ENCODE measurements at regions not wholly inside any gene's neighbourhood (a gene's known extent, or its start where the extent isn't known, plus 50 kb on each side); places are given as distances from the start of the nearest gene placed in this dataset.

DNA sequence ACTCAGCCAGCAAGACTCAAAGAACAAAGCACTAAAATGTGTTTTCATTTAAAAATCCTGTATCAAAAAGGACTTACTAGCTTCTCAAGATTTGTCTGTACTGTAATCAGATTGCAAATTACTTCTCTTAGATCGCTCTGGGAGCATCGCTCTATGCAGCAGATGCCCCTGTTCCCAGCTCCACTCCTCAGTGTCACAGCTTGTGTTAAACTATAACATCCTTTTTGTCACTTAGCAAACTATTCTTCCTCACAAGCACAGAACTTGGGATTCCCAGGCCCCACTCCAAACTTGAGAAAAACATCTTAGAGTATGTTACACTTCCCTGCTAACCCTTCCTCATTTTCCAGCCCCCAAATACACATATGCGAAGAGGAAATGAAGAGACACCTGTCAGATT, 85.1 kb upstream of the CHRM3 start:
- Histone ChIP-seq H3K27ac (no peak overlapping the region), H3K4me1 (no peaks in the 10 kb centered on the region), H3K27me3 (no peaks in the 10 kb centered on the region), H3K9me3 (no peaks in the 10 kb centered on the region), H3K4me3 (replicated peaks in 1 of 3) (no peak overlapping the region), H3K36me3 (no peaks in the 10 kb centered on the region)
- TF ChIP-seq, protein P1, sequence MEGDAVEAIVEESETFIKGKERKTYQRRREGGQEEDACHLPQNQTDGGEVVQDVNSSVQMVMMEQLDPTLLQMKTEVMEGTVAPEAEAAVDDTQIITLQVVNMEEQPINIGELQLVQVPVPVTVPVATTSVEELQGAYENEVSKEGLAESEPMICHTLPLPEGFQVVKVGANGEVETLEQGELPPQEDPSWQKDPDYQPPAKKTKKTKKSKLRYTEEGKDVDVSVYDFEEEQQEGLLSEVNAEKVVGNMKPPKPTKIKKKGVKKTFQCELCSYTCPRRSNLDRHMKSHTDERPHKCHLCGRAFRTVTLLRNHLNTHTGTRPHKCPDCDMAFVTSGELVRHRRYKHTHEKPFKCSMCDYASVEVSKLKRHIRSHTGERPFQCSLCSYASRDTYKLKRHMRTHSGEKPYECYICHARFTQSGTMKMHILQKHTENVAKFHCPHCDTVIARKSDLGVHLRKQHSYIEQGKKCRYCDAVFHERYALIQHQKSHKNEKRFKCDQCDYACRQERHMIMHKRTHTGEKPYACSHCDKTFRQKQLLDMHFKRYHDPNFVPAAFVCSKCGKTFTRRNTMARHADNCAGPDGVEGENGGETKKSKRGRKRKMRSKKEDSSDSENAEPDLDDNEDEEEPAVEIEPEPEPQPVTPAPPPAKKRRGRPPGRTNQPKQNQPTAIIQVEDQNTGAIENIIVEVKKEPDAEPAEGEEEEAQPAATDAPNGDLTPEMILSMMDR (IDR thresholded peaks at IDR 0.05), result no peak
- TF ChIP-seq POLR2A (IDR thresholded peaks at IDR 0.05), result no peak
- DNase-seq, result no peak
- intact Hi-C loops (cut with DNase I), result no loop called here
- WGBS, 2 donors, result 91 to 96% methylated on average over 3 of the region's 3 CpGs

DNA sequence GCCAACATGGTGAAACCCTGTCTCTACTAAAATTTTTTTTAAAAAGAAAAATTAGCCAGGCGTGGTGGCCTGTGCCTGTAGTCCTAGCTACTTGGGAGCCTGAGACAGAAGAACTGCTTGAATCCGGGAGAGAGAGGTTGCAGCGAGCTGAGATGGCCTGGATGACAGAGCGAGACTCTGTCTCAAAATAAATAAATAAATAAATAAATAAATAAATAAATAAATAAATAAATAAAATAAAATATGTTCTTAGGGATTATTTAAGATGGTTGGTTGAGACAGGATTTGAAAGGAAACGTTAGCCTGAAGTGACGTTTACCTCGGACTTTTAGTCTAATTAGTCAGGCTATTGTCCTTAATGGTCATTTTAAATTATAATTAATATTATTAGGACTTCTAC, 88.5 kb upstream of the CHRM3 start:
- intact Hi-C loops (cut with DNase I), result no loop called here
- Histone ChIP-seq H3K27ac (no peak overlapping the region), H3K36me3 (no peaks in the 10 kb centered on the region), H3K4me3 (replicated peaks in 1 of 3) (no peak overlapping the region), H3K27me3 (no peaks in the 10 kb centered on the region), H3K4me1 (no peaks in the 10 kb centered on the region), H3K9me3 (no peaks in the 10 kb centered on the region)
- WGBS, 2 donors, result 92 to 95% methylated on average over 7 of the region's 7 CpGs
- no peak for DNase-seq
- no peak for TF ChIP-seq POLR2A (IDR thresholded peaks at IDR 0.05)

DNA sequence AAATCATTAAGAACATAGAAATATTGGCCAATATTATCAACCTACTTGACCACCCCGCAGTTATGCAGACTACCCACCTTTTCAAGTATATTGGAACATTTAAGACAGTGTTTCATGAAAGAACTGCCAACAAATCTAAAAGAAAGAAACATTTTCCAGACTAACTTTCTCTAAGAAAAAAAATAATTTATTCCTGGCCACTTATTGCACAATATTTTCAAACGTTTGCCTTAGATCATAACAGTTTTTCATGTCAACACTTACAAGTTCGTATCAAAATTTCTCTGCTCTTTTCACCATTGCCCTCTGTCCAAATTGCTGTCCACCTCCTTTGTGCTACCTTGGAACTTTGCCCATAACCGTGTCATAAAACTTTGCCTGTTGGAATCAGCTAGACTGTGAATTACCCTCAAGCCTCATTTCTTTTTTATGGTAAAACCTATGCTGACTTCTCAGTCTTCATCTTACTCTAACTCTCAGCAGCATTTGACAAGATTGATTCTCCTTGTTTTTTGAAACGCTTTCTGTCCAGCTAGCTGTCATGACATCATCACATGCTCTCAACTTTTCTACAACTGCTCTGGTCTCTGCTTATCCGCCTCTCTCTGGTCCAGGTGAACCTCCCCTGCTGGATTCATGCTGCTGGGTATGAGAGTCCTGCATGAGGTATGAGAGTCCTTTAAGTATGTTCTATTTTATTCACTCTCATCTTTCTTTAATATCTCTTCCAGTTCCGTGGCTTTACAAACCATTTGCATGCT, 92.8 kb upstream of the CHRM3 start:
- Histone ChIP-seq H3K4me3 (replicated peaks in 1 of 3) (no peak overlapping the region), H3K9me3 (no peaks in the 10 kb centered on the region), H3K36me3 (no peaks in the 10 kb centered on the region), H3K27ac (no peak overlapping the region), H3K4me1 (no peaks in the 10 kb centered on the region), H3K27me3 (no peaks in the 10 kb centered on the region)
- no peak for TF ChIP-seq POLR2A (IDR thresholded peaks at IDR 0.05)
- TF ChIP-seq, protein P1 (IDR thresholded peaks at IDR 0.05), result no peak
- DNase-seq, result no peak
- 66 to 74% methylated on average over 7 of the region's 7 CpGs for WGBS, 2 donors
- intact Hi-C loops (cut with DNase I), result no loop called here

DNA sequence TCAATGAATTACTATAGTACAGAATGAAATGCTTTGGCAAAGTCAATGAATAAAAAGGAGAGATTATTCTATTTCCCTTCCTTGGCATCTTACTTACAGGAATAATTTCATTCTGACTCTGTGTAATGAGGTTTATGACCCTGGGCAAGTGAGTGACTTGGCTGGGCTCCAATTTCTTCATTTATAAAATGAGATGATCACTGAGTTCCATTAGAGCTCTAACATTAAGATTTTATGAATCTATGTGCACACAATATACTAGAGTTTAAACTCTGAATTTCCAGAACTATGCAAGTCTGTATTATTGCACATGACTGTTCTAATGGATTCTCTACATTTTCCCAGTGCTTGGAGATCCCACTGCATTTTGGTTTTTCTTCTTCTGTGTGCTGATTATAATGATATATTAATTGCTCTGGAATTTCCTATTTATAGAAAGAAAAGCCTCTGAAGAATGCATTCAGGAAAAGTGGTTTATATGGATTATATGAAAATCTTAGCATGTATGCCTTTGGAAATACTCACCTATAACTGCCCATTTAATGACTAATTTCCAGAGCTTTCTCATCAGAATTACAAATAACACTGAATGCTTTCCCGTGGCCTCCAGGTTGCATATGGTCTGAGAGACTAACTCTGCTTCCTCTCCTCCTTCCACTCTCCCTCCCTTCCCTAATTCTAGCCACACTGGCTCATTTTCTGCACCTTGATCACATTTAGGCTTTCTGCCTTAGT, 97.4 kb upstream of the CHRM3 start:
- DNase-seq, result no peak
- Histone ChIP-seq H3K9me3 (no peaks in the 10 kb centered on the region), H3K4me3 (replicated peaks in 1 of 3) (no peak overlapping the region), H3K36me3 (no peaks in the 10 kb centered on the region), H3K4me1 (no peaks in the 10 kb centered on the region), H3K27me3 (no peaks in the 10 kb centered on the region), H3K27ac (no peak overlapping the region)
- 65 to 69% methylated on average over 1 of the region's 1 CpG for WGBS, 2 donors
- intact Hi-C loops (cut with DNase I), result no loop called here
- TF ChIP-seq, protein P1 (IDR thresholded peaks at IDR 0.05), result no peak
- TF ChIP-seq POLR2A (IDR thresholded peaks at IDR 0.05), result no peak

DNA sequence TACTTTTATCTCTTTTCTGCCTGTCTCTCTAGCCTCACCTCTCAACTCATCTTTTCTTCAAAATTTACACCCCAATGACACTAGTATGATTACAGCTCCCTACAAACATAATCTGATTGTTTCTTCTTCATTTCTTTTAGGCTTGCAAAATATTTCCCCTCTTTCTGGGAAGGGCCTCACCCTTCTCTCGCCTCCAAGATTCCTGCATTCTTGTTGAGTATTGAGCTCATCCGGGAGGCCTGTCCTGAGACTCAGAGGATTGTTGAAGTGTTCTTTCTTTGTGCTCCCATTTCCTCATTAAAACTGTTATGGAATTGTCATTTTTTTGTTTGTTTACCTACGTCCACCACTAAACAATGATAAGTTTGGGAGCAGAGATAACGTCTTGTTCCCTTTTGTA, 99.1 kb upstream of the CHRM3 start:
- H3K9me3 ChIP-seq, result no peaks in the 10 kb centered on the region
- no peak overlapping the region for H3K27ac ChIP-seq
- WGBS, 2 donors, result 78 to 80% methylated on average over 4 of the region's 4 CpGs
- no peak overlapping the region for H3K4me3 ChIP-seq (replicated peaks in 1 of 3)
- intact Hi-C loops (cut with DNase I), result no loop called here
- H3K27me3 ChIP-seq, result no peaks in the 10 kb centered on the region
- no peaks in the 10 kb centered on the region for H3K36me3 ChIP-seq
- DNase-seq, result no peak
- TF ChIP-seq POLR2A (IDR thresholded peaks at IDR 0.05), result no peak
- TF ChIP-seq, protein P1 (IDR thresholded peaks at IDR 0.05), result no peak
- no peaks in the 10 kb centered on the region for H3K4me1 ChIP-seq
